ENCODE measurements at regions not wholly inside any gene's neighbourhood (a gene's known extent, or its start where the extent isn't known, plus 50 kb on each side); places are given as distances from the start of the nearest gene placed in this dataset.
"Not testable (repeated sequence)": the region's sequence is repeated elsewhere in the genome, so short reads cannot be mapped to it uniquely, and the experiment has no call there.

- no peak for DNase-seq
- H3K27me3 Mint-ChIP-seq, result peaks cover 3 to 13% (median 6%) of the 10 kb centered on the region in 3 donors
- no peak for ATAC-seq (ENCODE audit: low read depth in 2 of 2)
- peaks cover 0 to under 1% (median 0%) of the 10 kb centered on the region in 7 donors for H3K9me3 Mint-ChIP-seq
- H3K27ac Mint-ChIP-seq, result no peak overlapping the region
- H3K4me3 Mint-ChIP-seq, result no peak overlapping the region
- no peaks in the 10 kb centered on the region for H3K4me1 Mint-ChIP-seq
- peaks cover 0 to 2% of the 10 kb centered on the region in 2 donors for H3K36me3 Mint-ChIP-seq
Observed at GRCh38 chr6:150486048-150486447, 113.6 kb upstream of the PLEKHG1 start.

- Mint-ChIP-seq H3K36me3 (peaks cover 0 to 18% of the 10 kb centered on the region in 2 donors), H3K27me3 (peaks cover 0 to 15% (median 9%) of the 10 kb centered on the region in 3 donors), H3K9me3 (peaks cover 5 to 17% (median 10%) of the 10 kb centered on the region in 7 donors), H3K4me3 (no peak overlapping the region), H3K4me1 (no peaks in the 10 kb centered on the region), H3K27ac (no peak overlapping the region)
- no peak for DNase-seq
- no peak for ATAC-seq (ENCODE audit: low read depth in 2 of 2)
Observed at GRCh38 chr6:150490586-150490985, 109.1 kb upstream of the PLEKHG1 start.

- Mint-ChIP-seq H3K27ac (no peak overlapping the region), H3K4me3 (no peak overlapping the region), H3K9me3 (peaks cover 5 to 17% (median 10%) of the 10 kb centered on the region in 7 donors), H3K36me3 (peaks cover 0 to 18% of the 10 kb centered on the region in 2 donors), H3K27me3 (peaks cover 0 to 13% (median 9%) of the 10 kb centered on the region in 3 donors), H3K4me1 (no peaks in the 10 kb centered on the region)
- DNase-seq, result no peak
- ATAC-seq (ENCODE audit: low read depth in 2 of 2), result peak in 1 of 2 donors; percentile 18
Observed at GRCh38 chr6:150491131-150491810, 108.4 kb upstream of the PLEKHG1 start.

- H3K27me3 Mint-ChIP-seq, result peaks cover 0 to 11% (median 9%) of the 10 kb centered on the region in 3 donors
- H3K9me3 Mint-ChIP-seq, result peaks cover 5 to 17% (median 10%) of the 10 kb centered on the region in 7 donors
- ATAC-seq (ENCODE audit: low read depth in 2 of 2), result no peak
- no peak for DNase-seq
- no peak overlapping the region for H3K4me3 Mint-ChIP-seq
- H3K36me3 Mint-ChIP-seq, result peaks cover 0 to 18% of the 10 kb centered on the region in 2 donors
- no peaks in the 10 kb centered on the region for H3K4me1 Mint-ChIP-seq
- H3K27ac Mint-ChIP-seq, result no peak overlapping the region
Observed at GRCh38 chr6:150491811-150492172, 107.9 kb upstream of the PLEKHG1 start.

GRCh38 chr6:150492507-150492906 is 107.2 kb upstream of the PLEKHG1 start:
- peaks cover 5 to 17% (median 10%) of the 10 kb centered on the region in 7 donors for H3K9me3 Mint-ChIP-seq
- H3K4me3 Mint-ChIP-seq, result no peak overlapping the region
- DNase-seq (no peak), ATAC-seq (ENCODE audit: low read depth in 2 of 2) (no peak)
- peaks cover 0 to 9% (median 9%) of the 10 kb centered on the region in 3 donors for H3K27me3 Mint-ChIP-seq
- H3K27ac Mint-ChIP-seq, result peak overlapping the region in 1 of 6 donors; percentile 29
- no peaks in the 10 kb centered on the region for H3K4me1 Mint-ChIP-seq
- peaks cover 0 to 18% of the 10 kb centered on the region in 2 donors for H3K36me3 Mint-ChIP-seq

- Mint-ChIP-seq H3K27ac (peak overlapping the region in 1 of 6 donors; percentile 29), H3K4me1 (no peaks in the 10 kb centered on the region), H3K4me3 (no peak overlapping the region), H3K9me3 (peaks cover 5 to 17% (median 10%) of the 10 kb centered on the region in 7 donors), H3K27me3 (peaks cover 0 to 9% (median 9%) of the 10 kb centered on the region in 3 donors), H3K36me3 (peaks cover 0 to 18% of the 10 kb centered on the region in 2 donors)
- ATAC-seq (ENCODE audit: low read depth in 2 of 2) (no peak), DNase-seq (no peak)
Observed at GRCh38 chr6:150492941-150493340, 106.7 kb upstream of the PLEKHG1 start.

GRCh38 chr6:150493552-150493951 is 106.1 kb upstream of the PLEKHG1 start:
- not testable (repeated sequence) for DNase-seq; H3K4me3 Mint-ChIP-seq; ATAC-seq (ENCODE audit: low read depth in 2 of 2); H3K4me1 Mint-ChIP-seq; H3K27me3 Mint-ChIP-seq
- Mint-ChIP-seq H3K9me3 (peaks cover 5 to 17% (median 10%) of the 10 kb centered on the region in 7 donors), H3K36me3 (peaks cover 0 to 18% of the 10 kb centered on the region in 2 donors), H3K27ac (peak overlapping the region in 1 of 6 donors; percentile 43)

GRCh38 chr6:150494241-150494640 is 105.4 kb upstream of the PLEKHG1 start:
- no peak for DNase-seq
- Mint-ChIP-seq H3K36me3 (peaks cover 0 to 18% of the 10 kb centered on the region in 2 donors), H3K4me1 (no peaks in the 10 kb centered on the region), H3K27me3 (peaks cover 6 to 14% (median 9%) of the 10 kb centered on the region in 3 donors), H3K9me3 (peaks cover 5 to 17% (median 11%) of the 10 kb centered on the region in 7 donors), H3K4me3 (no peak overlapping the region), H3K27ac (no peak overlapping the region)
- ATAC-seq (ENCODE audit: low read depth in 2 of 2), result no peak

- H3K36me3 Mint-ChIP-seq, result peaks cover 0 to 18% of the 10 kb centered on the region in 2 donors
- ATAC-seq (ENCODE audit: low read depth in 2 of 2), result no peak
Observed at GRCh38 chr6:150495126-150495525, 104.6 kb upstream of the PLEKHG1 start.

GRCh38 chr6:150496629-150497028 is 103.1 kb upstream of the PLEKHG1 start:
- peaks cover 5 to 17% (median 11%) of the 10 kb centered on the region in 7 donors for H3K9me3 Mint-ChIP-seq
- no peak overlapping the region for H3K27ac Mint-ChIP-seq
- H3K4me1 Mint-ChIP-seq, result no peaks in the 10 kb centered on the region
- ATAC-seq (ENCODE audit: low read depth in 2 of 2) (no peak), DNase-seq (no peak)
- peaks cover 0 to 18% of the 10 kb centered on the region in 2 donors for H3K36me3 Mint-ChIP-seq
- H3K4me3 Mint-ChIP-seq, result no peak overlapping the region
- peaks cover 6 to 16% (median 14%) of the 10 kb centered on the region in 3 donors for H3K27me3 Mint-ChIP-seq

More at GRCh38 chr6:150495126-150495525, 104.6 kb upstream of the PLEKHG1 start:
- peaks cover 5 to 17% (median 11%) of the 10 kb centered on the region in 7 donors for H3K9me3 Mint-ChIP-seq
- peaks cover 6 to 14% (median 9%) of the 10 kb centered on the region in 3 donors for H3K27me3 Mint-ChIP-seq
- H3K4me3 Mint-ChIP-seq, result no peak overlapping the region
- H3K27ac Mint-ChIP-seq, result no peak overlapping the region
- no peaks in the 10 kb centered on the region for H3K4me1 Mint-ChIP-seq
- no peak for DNase-seq

GRCh38 chr6:150499882-150500312 is 99.8 kb upstream of the PLEKHG1 start:
- Mint-ChIP-seq H3K27ac (no peak overlapping the region), H3K4me3 (no peak overlapping the region), H3K9me3 (peaks cover 0 to 2% (median 0%) of the 10 kb centered on the region in 7 donors), H3K4me1 (peaks cover 0 to 5% (median 0%) of the 10 kb centered on the region in 3 donors), H3K27me3 (peaks cover 5 to 17% (median 11%) of the 10 kb centered on the region in 3 donors), H3K36me3 (no peaks in the 10 kb centered on the region)
- ATAC-seq (ENCODE audit: low read depth in 2 of 2), result no peak
- no peak for DNase-seq

GRCh38 chr6:150500568-150500967 is 99.1 kb upstream of the PLEKHG1 start:
- H3K27ac Mint-ChIP-seq; DNase-seq; H3K4me3 Mint-ChIP-seq; H3K9me3 Mint-ChIP-seq; ATAC-seq (ENCODE audit: low read depth in 2 of 2); H3K36me3 Mint-ChIP-seq; H3K4me1 Mint-ChIP-seq: not testable (repeated sequence)
- H3K27me3 Mint-ChIP-seq, result peaks cover 5 to 23% (median 11%) of the 10 kb centered on the region in 3 donors

- Mint-ChIP-seq H3K4me3 (no peak overlapping the region), H3K9me3 (peaks cover 0 to 2% (median 0%) of the 10 kb centered on the region in 7 donors), H3K27me3 (peaks cover 5 to 26% (median 11%) of the 10 kb centered on the region in 3 donors), H3K27ac (no peak overlapping the region), H3K36me3 (peaks cover 0 to 3% of the 10 kb centered on the region in 2 donors), H3K4me1 (peaks cover 0 to 5% (median 0%) of the 10 kb centered on the region in 3 donors)
- no peak for DNase-seq
- no peak for ATAC-seq (ENCODE audit: low read depth in 2 of 2)
Observed at GRCh38 chr6:150503041-150503440, 96.6 kb upstream of the PLEKHG1 start.
